GM13976 (cell line): ENCODE measurements at regions not wholly inside any gene's neighbourhood (a gene's known extent, or its start where the extent isn't known, plus 50 kb on each side); places are given as distances from the start of the nearest gene placed in this dataset.

Experiments used
- DNase-seq: peaks from one replicate; pipeline ENCODE4 v3.0.0; 2012; ENCODE audit warnings: low spot score
- CTCF ChIP-seq: IDR thresholded peaks from 2 replicates; pipeline ENCODE4 v1.5.1; 2012; ENCODE audit warnings: borderline replicate concordance, mild to moderate bottlenecking; ENCODE audit not compliant: insufficient read depth; ENCODE audit errors: extremely low read depth, missing control alignments, control extremely low read depth
- in situ Hi-C: fragments of 300-500 bp; cut with MboI; formaldehyde crosslinking; loops from one replicate; pipeline ENCODE4 v1.12.0; 2022; ENCODE audit warnings: low sequenced_read_pairs, mixed read lengths, inconsistent platforms; ENCODE audit not compliant: unreplicated experiment

DNA sequence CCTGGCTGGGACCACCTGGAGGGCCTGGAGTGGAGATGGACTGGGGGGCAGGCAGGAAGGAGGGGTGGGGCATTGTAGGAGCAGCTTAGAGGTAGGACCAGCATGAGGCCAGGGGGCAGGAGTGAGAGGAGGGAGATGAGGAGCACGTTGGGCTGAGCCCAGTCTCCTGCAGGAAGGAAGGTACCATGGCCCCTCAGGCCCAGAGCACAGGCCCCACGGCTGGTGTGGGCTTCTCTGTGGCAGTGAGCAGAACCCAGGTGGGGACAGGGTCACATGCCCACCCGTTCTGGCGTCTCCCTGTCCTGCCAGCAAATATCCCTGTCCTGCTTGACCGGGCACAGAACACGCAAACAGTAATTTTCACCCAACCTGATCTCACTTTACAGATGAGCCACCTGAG is 141.8 kb downstream of the ENGASE start:
- DNase-seq = no peak
- no peak for TF ChIP-seq CTCF
- in situ Hi-C loops = no loop called here

DNA sequence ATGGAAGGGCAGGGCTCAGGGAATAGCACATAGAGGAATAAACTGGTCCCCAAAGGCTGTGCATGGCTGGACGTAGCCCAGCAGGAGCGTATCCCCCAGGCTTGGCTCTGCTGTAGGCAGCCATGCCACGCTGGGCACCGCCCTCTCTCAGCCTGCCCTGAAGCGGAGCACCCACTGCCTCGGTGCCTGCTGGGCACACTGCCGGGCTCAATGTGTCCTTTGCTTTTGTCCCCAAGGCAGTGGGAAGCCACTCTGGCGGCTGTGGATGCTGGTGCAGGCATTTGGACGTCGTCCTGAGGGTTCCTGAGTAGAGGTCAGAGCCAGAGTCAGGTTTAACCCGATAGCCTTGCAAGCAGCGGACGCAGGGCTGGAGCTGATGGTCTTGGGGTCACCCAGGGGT is 141.0 kb downstream of the ENGASE start:
- in situ Hi-C loops = no loop called here
- TF ChIP-seq CTCF = no peak
- DNase-seq = no peak

- DNase-seq = no peak
- no peak for TF ChIP-seq CTCF
- in situ Hi-C loops = no loop called here
Measured at GRCh38 chr17:79214940-79215604, 140.4 kb downstream of the ENGASE start.

GRCh38 chr17:79214459-79214858 is 139.8 kb downstream of the ENGASE start:
- in situ Hi-C loops = no loop called here
- no peak for DNase-seq
- TF ChIP-seq CTCF = no peak

DNA sequence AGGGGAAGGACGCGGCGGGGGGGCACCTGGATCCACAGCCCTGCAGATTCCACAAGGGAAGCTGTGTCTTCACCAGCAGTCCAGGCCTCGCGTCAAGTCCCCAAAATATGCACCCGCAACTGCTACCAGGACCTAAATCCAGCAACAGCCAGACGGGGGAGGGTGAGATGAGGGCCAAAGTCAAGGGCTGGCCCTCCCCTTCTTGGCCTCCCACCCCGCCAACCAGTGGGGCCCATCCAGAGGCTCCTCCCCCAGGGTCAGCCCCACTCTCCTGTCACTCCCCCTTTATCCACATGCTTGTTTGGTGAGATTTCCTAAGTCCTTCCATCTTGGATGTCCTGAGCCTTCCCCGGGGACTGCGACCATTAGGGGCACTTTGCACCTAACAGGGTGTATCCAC is 138.7 kb downstream of the ENGASE start:
- no peak for TF ChIP-seq CTCF
- no peak for DNase-seq
- in situ Hi-C loops = no loop called here

GRCh38 chr17:79212149-79213087 is 137.8 kb downstream of the ENGASE start:
- DNase-seq = no peak
- in situ Hi-C loops = no loop called here
- no peak for TF ChIP-seq CTCF
